ENCODE measurements at regions not wholly inside any gene's neighbourhood (a gene's known extent, or its start where the extent isn't known, plus 50 kb on each side); places are given as distances from the start of the nearest gene placed in this dataset.

DNA sequence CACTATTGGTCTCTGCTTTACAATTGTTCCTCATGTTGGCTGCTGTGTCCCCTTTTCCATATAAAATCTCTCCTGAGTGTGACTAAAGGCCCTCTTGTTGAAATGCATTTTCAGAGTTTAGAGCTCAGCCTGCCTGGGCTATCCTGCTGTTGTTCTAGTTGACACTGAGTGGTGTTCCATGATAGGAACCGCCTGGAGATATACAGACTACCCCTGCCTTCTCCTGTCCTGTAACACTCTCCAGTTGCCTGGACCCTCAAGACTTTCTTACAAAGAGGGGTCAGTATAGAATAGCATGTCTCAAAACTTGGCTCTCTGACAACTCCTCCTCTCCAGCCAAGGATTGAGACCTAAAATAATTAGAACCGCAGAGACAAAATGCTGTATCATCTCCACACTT is 152.0 kb upstream of the POU3F1 start:
- no peak overlapping the region for H3K4me2 ChIP-seq (ENCODE audit: low read length)
- H3K9me2 ChIP-seq (ENCODE audit: low read depth, low read length) = no peaks in the 10 kb centered on the region
- no peaks in the 10 kb centered on the region for H3K36me3 ChIP-seq (ENCODE audit: insufficient read depth, low read length)
- no peaks in the 10 kb centered on the region for H3F3A ChIP-seq (ENCODE audit: insufficient read depth, low read length)
- no peak overlapping the region for H3K4me3 ChIP-seq (ENCODE audit: low read depth, low read length, poor library complexity, severe bottlenecking)
- H3K27ac ChIP-seq (ENCODE audit: low read depth, low read length, poor library complexity, severe bottlenecking) = no peak overlapping the region
- peaks cover 11% of the 10 kb centered on the region for H3K27me3 ChIP-seq (ENCODE audit: insufficient read depth, low read length)
- no peaks in the 10 kb centered on the region for H4K20me1 ChIP-seq (ENCODE audit: insufficient read depth, low read length)
- H2AFZ ChIP-seq (ENCODE audit: low read length) = no peak overlapping the region
- TF ChIP-seq, protein P1, sequence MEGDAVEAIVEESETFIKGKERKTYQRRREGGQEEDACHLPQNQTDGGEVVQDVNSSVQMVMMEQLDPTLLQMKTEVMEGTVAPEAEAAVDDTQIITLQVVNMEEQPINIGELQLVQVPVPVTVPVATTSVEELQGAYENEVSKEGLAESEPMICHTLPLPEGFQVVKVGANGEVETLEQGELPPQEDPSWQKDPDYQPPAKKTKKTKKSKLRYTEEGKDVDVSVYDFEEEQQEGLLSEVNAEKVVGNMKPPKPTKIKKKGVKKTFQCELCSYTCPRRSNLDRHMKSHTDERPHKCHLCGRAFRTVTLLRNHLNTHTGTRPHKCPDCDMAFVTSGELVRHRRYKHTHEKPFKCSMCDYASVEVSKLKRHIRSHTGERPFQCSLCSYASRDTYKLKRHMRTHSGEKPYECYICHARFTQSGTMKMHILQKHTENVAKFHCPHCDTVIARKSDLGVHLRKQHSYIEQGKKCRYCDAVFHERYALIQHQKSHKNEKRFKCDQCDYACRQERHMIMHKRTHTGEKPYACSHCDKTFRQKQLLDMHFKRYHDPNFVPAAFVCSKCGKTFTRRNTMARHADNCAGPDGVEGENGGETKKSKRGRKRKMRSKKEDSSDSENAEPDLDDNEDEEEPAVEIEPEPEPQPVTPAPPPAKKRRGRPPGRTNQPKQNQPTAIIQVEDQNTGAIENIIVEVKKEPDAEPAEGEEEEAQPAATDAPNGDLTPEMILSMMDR (IDR thresholded peaks at IDR 0.05; ENCODE audit: low read length) = no peak
- no peak for TF ChIP-seq EZH2 (IDR thresholded peaks at IDR 0.05; ENCODE audit: borderline replicate concordance, low read length)
- no peaks in the 10 kb centered on the region for H3K79me2 ChIP-seq (ENCODE audit: insufficient read depth, low read length)
- no peaks in the 10 kb centered on the region for H3K9me3 ChIP-seq (ENCODE audit: low read length)
- H3K9ac ChIP-seq (ENCODE audit: low read length) = no peak overlapping the region
- H3K4me1 ChIP-seq (ENCODE audit: insufficient read depth, low read length, severe bottlenecking) = no peaks in the 10 kb centered on the region

DNA sequence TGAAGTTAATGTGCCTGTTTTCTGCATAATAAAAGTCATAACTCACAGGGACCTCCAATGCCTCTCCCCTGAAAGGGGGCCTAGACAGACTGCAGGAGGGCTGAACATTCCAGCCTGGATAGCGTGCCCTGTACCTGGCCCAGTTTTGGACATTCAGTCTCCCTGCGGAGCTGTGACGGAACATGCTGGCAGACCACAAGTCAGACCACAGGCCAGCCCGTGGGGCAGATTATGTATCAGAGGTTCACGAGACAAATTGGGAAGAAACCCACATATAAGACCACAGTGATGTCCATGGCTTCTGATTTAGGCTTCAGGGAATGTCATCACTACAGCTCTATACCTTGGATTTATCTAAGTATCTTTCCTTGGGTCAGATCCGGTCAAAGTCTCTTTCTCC is 151.5 kb upstream of the POU3F1 start:
- peaks cover 11% of the 10 kb centered on the region for H3K27me3 ChIP-seq (ENCODE audit: insufficient read depth, low read length)
- H3K4me2 ChIP-seq (ENCODE audit: low read length) = no peak overlapping the region
- H4K20me1 ChIP-seq (ENCODE audit: insufficient read depth, low read length) = no peaks in the 10 kb centered on the region
- no peak overlapping the region for H2AFZ ChIP-seq (ENCODE audit: low read length)
- no peak overlapping the region for H3K27ac ChIP-seq (ENCODE audit: low read depth, low read length, poor library complexity, severe bottlenecking)
- no peaks in the 10 kb centered on the region for H3F3A ChIP-seq (ENCODE audit: insufficient read depth, low read length)
- H3K9me3 ChIP-seq (ENCODE audit: low read length) = no peaks in the 10 kb centered on the region
- TF ChIP-seq, protein P1 (IDR thresholded peaks at IDR 0.05; ENCODE audit: low read length) = no peak
- no peak for TF ChIP-seq EZH2 (IDR thresholded peaks at IDR 0.05; ENCODE audit: borderline replicate concordance, low read length)
- no peak overlapping the region for H3K4me3 ChIP-seq (ENCODE audit: low read depth, low read length, poor library complexity, severe bottlenecking)
- H3K4me1 ChIP-seq (ENCODE audit: insufficient read depth, low read length, severe bottlenecking) = no peaks in the 10 kb centered on the region
- H3K79me2 ChIP-seq (ENCODE audit: insufficient read depth, low read length) = no peaks in the 10 kb centered on the region
- no peaks in the 10 kb centered on the region for H3K36me3 ChIP-seq (ENCODE audit: insufficient read depth, low read length)
- H3K9ac ChIP-seq (ENCODE audit: low read length) = no peak overlapping the region
- H3K9me2 ChIP-seq (ENCODE audit: low read depth, low read length) = no peaks in the 10 kb centered on the region

DNA sequence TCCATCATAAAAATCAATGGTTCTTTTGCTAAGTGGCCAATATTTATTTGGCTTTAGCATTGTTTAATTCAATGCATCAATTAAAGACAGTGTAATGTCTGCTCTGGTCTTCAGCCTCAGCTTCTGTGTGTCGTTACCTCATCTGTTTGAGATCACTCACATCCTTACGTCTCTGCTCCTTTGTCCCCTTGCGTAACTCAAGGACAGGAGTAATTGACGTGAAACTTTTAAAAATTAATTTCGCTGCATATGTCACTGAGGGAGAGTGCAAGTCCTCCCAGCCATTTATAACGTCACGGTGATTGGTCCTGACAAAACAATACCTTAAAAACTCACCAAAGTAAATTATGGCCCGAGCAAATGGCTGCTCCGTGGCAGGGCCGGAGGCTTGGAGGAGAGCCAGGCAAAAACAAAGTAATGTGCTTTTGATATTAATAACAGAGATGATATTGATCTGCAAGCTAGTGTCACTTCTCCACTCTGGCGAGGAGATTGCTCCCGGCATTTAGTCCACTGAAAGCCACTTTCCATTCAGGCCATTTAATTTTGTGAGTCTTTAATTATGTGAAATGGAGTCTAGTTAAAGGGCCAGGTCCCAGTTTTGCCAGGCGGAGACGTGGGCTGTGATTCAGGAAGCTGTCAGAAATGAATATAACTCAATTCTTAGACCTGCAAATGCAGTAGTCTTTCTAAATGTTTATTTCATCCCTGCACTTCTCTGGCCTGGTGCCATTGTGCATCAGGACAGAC is 150.9 kb upstream of the POU3F1 start:
- no peak overlapping the region for H3K27ac ChIP-seq (ENCODE audit: low read depth, low read length, poor library complexity, severe bottlenecking)
- no peaks in the 10 kb centered on the region for H3K9me3 ChIP-seq (ENCODE audit: low read length)
- no peaks in the 10 kb centered on the region for H3K79me2 ChIP-seq (ENCODE audit: insufficient read depth, low read length)
- no peaks in the 10 kb centered on the region for H3K4me1 ChIP-seq (ENCODE audit: insufficient read depth, low read length, severe bottlenecking)
- H4K20me1 ChIP-seq (ENCODE audit: insufficient read depth, low read length) = no peaks in the 10 kb centered on the region
- H3K27me3 ChIP-seq (ENCODE audit: insufficient read depth, low read length) = peaks cover 11% of the 10 kb centered on the region
- H3F3A ChIP-seq (ENCODE audit: insufficient read depth, low read length) = no peaks in the 10 kb centered on the region
- no peak overlapping the region for H2AFZ ChIP-seq (ENCODE audit: low read length)
- no peaks in the 10 kb centered on the region for H3K9me2 ChIP-seq (ENCODE audit: low read depth, low read length)
- H3K4me3 ChIP-seq (ENCODE audit: low read depth, low read length, poor library complexity, severe bottlenecking) = no peak overlapping the region
- no peaks in the 10 kb centered on the region for H3K36me3 ChIP-seq (ENCODE audit: insufficient read depth, low read length)
- no peak overlapping the region for H3K9ac ChIP-seq (ENCODE audit: low read length)
- TF ChIP-seq, protein P1 (IDR thresholded peaks at IDR 0.05; ENCODE audit: low read length) = no peak
- TF ChIP-seq EZH2 (IDR thresholded peaks at IDR 0.05; ENCODE audit: borderline replicate concordance, low read length) = no peak
- H3K4me2 ChIP-seq (ENCODE audit: low read length) = no peak overlapping the region

Measured in OCI-LY1 (cell line).